ENCODE measurements at regions not wholly inside any gene's neighbourhood (a gene's known extent, or its start where the extent isn't known, plus 50 kb on each side); places are given as distances from the start of the nearest gene placed in this dataset.

DNA sequence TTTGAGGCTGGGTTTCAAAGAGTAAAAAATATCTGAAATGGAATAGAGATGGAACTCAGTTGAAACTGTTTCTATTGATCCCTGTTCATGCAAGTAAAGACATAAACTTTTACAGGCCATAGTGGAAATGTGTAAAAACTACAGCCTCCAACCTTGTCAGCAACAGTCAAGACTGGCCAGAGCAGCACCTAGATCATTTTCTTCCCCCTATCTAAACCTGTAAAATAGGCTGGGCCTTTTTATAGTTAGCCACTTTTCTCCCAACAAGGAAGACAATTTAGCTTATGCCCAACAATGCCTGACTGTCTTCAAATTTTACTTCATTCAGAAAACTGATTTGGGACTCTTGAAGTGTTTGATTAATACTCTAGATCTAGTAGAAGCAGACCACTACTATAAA lies 91.5 kb upstream of the CMC1 start:
- H3K27me3 Mint-ChIP-seq (ENCODE audit: low read depth in 3 of 3) = peaks cover 0 to 2% (median 0%) of the 10 kb centered on the region in 3 donors
- Histone ChIP-seq H3K27me3 (ENCODE audit: control insufficient read depth in 2 of 2, insufficient read depth in 2 of 2, low read length in 2 of 2) (no peaks in the 10 kb centered on the region), H3K4me1 (ENCODE audit: control insufficient read depth in 1 of 2, insufficient read depth in 2 of 2, low read length in 2 of 2) (no peaks in the 10 kb centered on the region), H3K4me2 (replicated peaks; ENCODE audit: extremely low read depth, low read length, poor library complexity, severe bottlenecking) (no peak overlapping the region), H2AFZ (ENCODE audit: insufficient read depth, low read depth, low read length, poor library complexity, severe bottlenecking) (no peak overlapping the region), H3K9ac (ENCODE audit: insufficient read depth, low read length, poor library complexity, severe bottlenecking) (no peak overlapping the region), H3K4me3 (replicated peaks in 1 of 3; ENCODE audit: low read depth in 2 of 3, low read length in 3 of 3) (no peak overlapping the region), H3K9me3 (replicated peaks in 1 of 2; ENCODE audit: control insufficient read depth in 1 of 2, insufficient read depth in 1 of 2, low read length in 2 of 2) (no peaks in the 10 kb centered on the region), H3K36me3 (replicated peaks in 1 of 2; ENCODE audit: control insufficient read depth in 1 of 2, insufficient read depth in 2 of 2, low read length in 2 of 2) (no peaks in the 10 kb centered on the region), H3K79me2 (ENCODE audit: insufficient read depth, low read length) (no peaks in the 10 kb centered on the region), H3K27ac (ENCODE audit: low read depth in 1 of 2, low read length in 2 of 2) (no peak overlapping the region), H4K20me1 (ENCODE audit: insufficient read depth, low read length) (no peaks in the 10 kb centered on the region)
- TF ChIP-seq, protein P1, sequence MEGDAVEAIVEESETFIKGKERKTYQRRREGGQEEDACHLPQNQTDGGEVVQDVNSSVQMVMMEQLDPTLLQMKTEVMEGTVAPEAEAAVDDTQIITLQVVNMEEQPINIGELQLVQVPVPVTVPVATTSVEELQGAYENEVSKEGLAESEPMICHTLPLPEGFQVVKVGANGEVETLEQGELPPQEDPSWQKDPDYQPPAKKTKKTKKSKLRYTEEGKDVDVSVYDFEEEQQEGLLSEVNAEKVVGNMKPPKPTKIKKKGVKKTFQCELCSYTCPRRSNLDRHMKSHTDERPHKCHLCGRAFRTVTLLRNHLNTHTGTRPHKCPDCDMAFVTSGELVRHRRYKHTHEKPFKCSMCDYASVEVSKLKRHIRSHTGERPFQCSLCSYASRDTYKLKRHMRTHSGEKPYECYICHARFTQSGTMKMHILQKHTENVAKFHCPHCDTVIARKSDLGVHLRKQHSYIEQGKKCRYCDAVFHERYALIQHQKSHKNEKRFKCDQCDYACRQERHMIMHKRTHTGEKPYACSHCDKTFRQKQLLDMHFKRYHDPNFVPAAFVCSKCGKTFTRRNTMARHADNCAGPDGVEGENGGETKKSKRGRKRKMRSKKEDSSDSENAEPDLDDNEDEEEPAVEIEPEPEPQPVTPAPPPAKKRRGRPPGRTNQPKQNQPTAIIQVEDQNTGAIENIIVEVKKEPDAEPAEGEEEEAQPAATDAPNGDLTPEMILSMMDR (IDR thresholded peaks at IDR 0.05) = no peak
- H3K4me1 Mint-ChIP-seq = peaks cover 7% of the 10 kb centered on the region
- no peak overlapping the region for H3K27ac Mint-ChIP-seq
- intact Hi-C loops (cut with micrococcal nuclease) = no loop called here
- no peak for DNase-seq
- H3K9me3 Mint-ChIP-seq = peaks cover 0 to 3% (median 0%) of the 10 kb centered on the region in 7 donors
- H3K36me3 Mint-ChIP-seq = no peaks in the 10 kb centered on the region
- no peak overlapping the region for H3K4me3 Mint-ChIP-seq

DNA sequence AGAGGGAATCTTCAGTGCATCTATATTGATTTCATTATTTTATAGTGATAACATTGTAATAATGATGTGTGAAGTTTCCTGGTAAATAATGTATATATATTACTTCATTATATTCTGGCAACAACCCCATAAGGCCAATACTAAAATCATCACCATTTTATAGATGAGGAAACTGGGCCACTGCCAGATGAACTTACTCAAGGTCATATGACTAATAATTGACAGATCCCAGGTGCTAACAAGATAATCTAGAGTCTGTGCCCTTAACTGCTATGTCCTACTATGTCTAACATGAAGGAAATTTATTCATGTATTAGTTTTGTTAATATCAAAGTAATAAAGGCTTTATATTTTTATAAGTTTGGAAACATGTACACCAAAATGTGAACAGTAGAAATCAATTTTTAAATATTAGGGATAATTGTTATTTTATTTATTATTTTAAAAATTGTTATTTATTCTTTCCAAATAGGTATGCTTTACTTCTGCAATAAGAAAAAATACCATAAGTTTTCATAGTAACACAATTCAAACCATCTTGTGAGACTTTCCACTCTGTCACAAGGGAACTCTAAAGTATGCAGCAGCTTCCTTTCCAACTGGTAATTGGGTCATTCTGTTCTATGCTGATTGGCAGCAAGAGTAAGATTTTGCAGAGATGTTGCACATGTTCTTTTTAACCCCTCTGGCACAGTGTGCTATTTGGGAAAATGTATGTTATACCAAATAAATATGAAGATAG lies 90.8 kb upstream of the CMC1 start:
- no peaks in the 10 kb centered on the region for H3K36me3 Mint-ChIP-seq
- no peak overlapping the region for H3K4me2 ChIP-seq (replicated peaks; ENCODE audit: extremely low read depth, low read length, poor library complexity, severe bottlenecking)
- H3K36me3 ChIP-seq (replicated peaks in 1 of 2; ENCODE audit: control insufficient read depth in 1 of 2, insufficient read depth in 2 of 2, low read length in 2 of 2) = no peaks in the 10 kb centered on the region
- peaks cover 0 to 2% (median 0%) of the 10 kb centered on the region in 3 donors for H3K27me3 Mint-ChIP-seq (ENCODE audit: low read depth in 3 of 3)
- no peaks in the 10 kb centered on the region for H3K27me3 ChIP-seq (ENCODE audit: control insufficient read depth in 2 of 2, insufficient read depth in 2 of 2, low read length in 2 of 2)
- H3K4me3 Mint-ChIP-seq = no peak overlapping the region
- H3K27ac Mint-ChIP-seq = no peak overlapping the region
- TF ChIP-seq, protein P1 (IDR thresholded peaks at IDR 0.05) = no peak
- peaks cover 0 to 3% (median 0%) of the 10 kb centered on the region in 7 donors for H3K9me3 Mint-ChIP-seq
- intact Hi-C loops (cut with micrococcal nuclease) = no loop called here
- H3K4me3 ChIP-seq (replicated peaks in 1 of 3; ENCODE audit: low read depth in 2 of 3, low read length in 3 of 3) = no peak overlapping the region
- no peak overlapping the region for H2AFZ ChIP-seq (ENCODE audit: insufficient read depth, low read depth, low read length, poor library complexity, severe bottlenecking)
- no peak overlapping the region for H3K9ac ChIP-seq (ENCODE audit: insufficient read depth, low read length, poor library complexity, severe bottlenecking)
- no peaks in the 10 kb centered on the region for H4K20me1 ChIP-seq (ENCODE audit: insufficient read depth, low read length)
- H3K27ac ChIP-seq (ENCODE audit: low read depth in 1 of 2, low read length in 2 of 2) = no peak overlapping the region
- no peaks in the 10 kb centered on the region for H3K9me3 ChIP-seq (replicated peaks in 1 of 2; ENCODE audit: control insufficient read depth in 1 of 2, insufficient read depth in 1 of 2, low read length in 2 of 2)
- peaks cover 7% of the 10 kb centered on the region for H3K4me1 Mint-ChIP-seq
- DNase-seq = no peak
- no peaks in the 10 kb centered on the region for H3K79me2 ChIP-seq (ENCODE audit: insufficient read depth, low read length)
- no peaks in the 10 kb centered on the region for H3K4me1 ChIP-seq (ENCODE audit: control insufficient read depth in 1 of 2, insufficient read depth in 2 of 2, low read length in 2 of 2)
